ENCODE measurements at regions not wholly inside any gene's neighbourhood (a gene's known extent, or its start where the extent isn't known, plus 50 kb on each side); places are given as distances from the start of the nearest gene placed in this dataset.

GRCh38 chr2:16044946-16045456 lies 104.7 kb downstream of the MYCN start:
- BruUV-seq (replicated peaks) = no TSS peak
- H3K27ac ChIP-seq (ENCODE audit: insufficient read depth, low read length) = no peak overlapping the region
- POLR2A ChIA-PET (ENCODE audit: unreplicated experiment) = no interaction called here

More at GRCh38 chr2:16044946-16045456, 104.7 kb downstream of the MYCN start:
- intact Hi-C loops (cut with micrococcal nuclease) (no loop called here), in situ Hi-C loops (cut with MboI; ENCODE audit: low sequenced_read_pairs) (no loop called here), dilution Hi-C loops (cut with HindIII; ENCODE audit: low sequenced_read_pairs, unreplicated experiment) (no loop called here)
- Histone ChIP-seq H4K91ac (ENCODE audit: insufficient read depth, low read depth, low read length) (no peak overlapping the region), H3K79me1 (ENCODE audit: low read depth in 1 of 2, low read length in 2 of 2) (no peaks in the 10 kb centered on the region), H2AFZ (replicated peaks; ENCODE audit: low read length, poor library complexity) (no peak overlapping the region), H3K56ac (ENCODE audit: extremely low read depth, insufficient read depth, low read length) (no peak overlapping the region), H3K36me3 (ENCODE audit: control insufficient read depth, insufficient read depth, low read length) (no peaks in the 10 kb centered on the region), H4K5ac (ENCODE audit: low read depth, low read length) (no peak overlapping the region), H2BK5ac (ENCODE audit: low read depth, low read length, poor library complexity, severe bottlenecking) (no peak overlapping the region), H2BK20ac (ENCODE audit: low read depth, low read length) (no peak overlapping the region), H3K27me3 (ENCODE audit: control insufficient read depth, insufficient read depth, low read length) (no peaks in the 10 kb centered on the region), H3K4me2 (ENCODE audit: low read depth, low read length) (no peak overlapping the region), H3K4ac (ENCODE audit: low read depth, low read length) (no peak overlapping the region), H3K23ac (ENCODE audit: low read depth, low read length) (no peak overlapping the region), H3K18ac (ENCODE audit: low read depth, low read length) (no peak overlapping the region), H4K20me1 (ENCODE audit: insufficient read depth, low read length) (no peaks in the 10 kb centered on the region), H3K4me1 (ENCODE audit: control insufficient read depth, insufficient read depth, low read length) (no peaks in the 10 kb centered on the region), H2AK5ac (ENCODE audit: low read depth, low read length) (no peak overlapping the region), H2AK9ac (replicated peaks; ENCODE audit: low read depth, low read length, poor library complexity) (no peak overlapping the region), H3K14ac (replicated peaks; ENCODE audit: low read depth, low read length) (no peak overlapping the region), H3K9me3 (ENCODE audit: control insufficient read depth, insufficient read depth, low read length) (peaks cover 23% of the 10 kb centered on the region), H3K9me1 (ENCODE audit: insufficient read depth, low read length) (no peaks in the 10 kb centered on the region), H3K9ac (ENCODE audit: low read depth, low read length) (no peak overlapping the region), H4K8ac (ENCODE audit: low read depth in 2 of 2, low read length in 2 of 2) (no peak overlapping the region), H3K4me3 (ENCODE audit: insufficient read depth, low read depth, low read length) (no peak overlapping the region), H2BK15ac (ENCODE audit: low read depth, low read length) (no peak overlapping the region), H2BK120ac (ENCODE audit: low read depth, low read length) (no peak overlapping the region)
- CTCF ChIA-PET = no interaction called here
- no peak for DNase-seq
- no peak for ATAC-seq (ENCODE audit: low read depth)
- TF ChIP-seq MAFK (IDR thresholded peaks at IDR 0.05; ENCODE audit: low read depth, low read length) (no peak), USF2 (IDR thresholded peaks at IDR 0.05; ENCODE audit: low read depth, low read length) (no peak), POLR2A (IDR thresholded peaks at IDR 0.05; ENCODE audit: low read depth, low read length) (no peak), SMC3 (IDR thresholded peaks at IDR 0.05; ENCODE audit: low read depth, low read length) (no peak), MAZ (IDR thresholded peaks at IDR 0.05; ENCODE audit: borderline replicate concordance, low read depth, low read length) (no peak), FOS (IDR thresholded peaks at IDR 0.05; ENCODE audit: low read depth, low read length) (no peak), CHD1 (IDR thresholded peaks at IDR 0.05; ENCODE audit: low read depth, low read length) (no peak), NFE2L2 (IDR thresholded peaks at IDR 0.05; ENCODE audit: low read depth, low read length) (no peak), MXI1 (IDR thresholded peaks at IDR 0.05; ENCODE audit: borderline replicate concordance, low read depth, low read length) (no peak), ELK1 (IDR thresholded peaks at IDR 0.05; ENCODE audit: borderline replicate concordance, low read depth, low read length) (no peak), RFX5 (IDR thresholded peaks at IDR 0.05; ENCODE audit: low read depth, low read length) (no peak), RAD21 (IDR thresholded peaks at IDR 0.05; ENCODE audit: low read length) (no peak), RCOR1 (IDR thresholded peaks at IDR 0.05; ENCODE audit: insufficient replicate concordance, low read length) (no peak), CEBPB (IDR thresholded peaks at IDR 0.05; ENCODE audit: low read depth, low read length) (no peak), CTCF (conservative IDR thresholded peaks at IDR 0.05; ENCODE audit: low read depth, low read length) (no peak), BHLHE40 (IDR thresholded peaks at IDR 0.05; ENCODE audit: low read depth, low read length) (no peak)
- 63% methylated on average over 1 of the region's 6 CpGs; no CpG with 5 or more reads in 1 of the 2 experiments for WGBS, 2 experiments (ENCODE audit: extremely low coverage in 2 of 2, insufficient read length in 1 of 2)

All from IMR-90 (cell line).